ENCODE measurements at regions not wholly inside any gene's neighbourhood (a gene's known extent, or its start where the extent isn't known, plus 50 kb on each side); places are given as distances from the start of the nearest gene placed in this dataset.

- no peak for DNase-seq
- H3K4me3 ChIP-seq (ENCODE audit: low read depth, low read length): no peak overlapping the region
- H3K9me3 ChIP-seq: no peaks in the 10 kb centered on the region
- no peaks in the 10 kb centered on the region for H3K36me3 ChIP-seq
- TF ChIP-seq CTCF (IDR thresholded peaks at IDR 0.05; ENCODE audit: low read depth, low read length): peak; percentile 4; the same call in 1 of the 2 replicates
- H3K4me1 ChIP-seq: no peaks in the 10 kb centered on the region
- peaks cover 27% of the 10 kb centered on the region for H3K27me3 ChIP-seq
These were observed 77.5 kb upstream of the GATA5 start for GRCh38 chr20:62553136-62553837.

- no peak for DNase-seq
- no peaks in the 10 kb centered on the region for H3K4me1 ChIP-seq
- H3K9me3 ChIP-seq: no peaks in the 10 kb centered on the region
- no peaks in the 10 kb centered on the region for H3K36me3 ChIP-seq
- no peak for TF ChIP-seq CTCF (IDR thresholded peaks at IDR 0.05; ENCODE audit: low read depth, low read length)
- peaks cover 27% of the 10 kb centered on the region for H3K27me3 ChIP-seq
- H3K4me3 ChIP-seq (ENCODE audit: low read depth, low read length): no peak overlapping the region
These were observed 78.0 kb upstream of the GATA5 start for GRCh38 chr20:62553838-62554161.

GRCh38 chr20:62554214-62554897, 78.6 kb upstream of the GATA5 start:
- H3K4me1 ChIP-seq: no peaks in the 10 kb centered on the region
- no peak for TF ChIP-seq CTCF (IDR thresholded peaks at IDR 0.05; ENCODE audit: low read depth, low read length)
- H3K27me3 ChIP-seq: peaks cover 27% of the 10 kb centered on the region
- H3K9me3 ChIP-seq: no peaks in the 10 kb centered on the region
- H3K4me3 ChIP-seq (ENCODE audit: low read depth, low read length): no peak overlapping the region
- DNase-seq: no peak
- no peaks in the 10 kb centered on the region for H3K36me3 ChIP-seq

GRCh38 chr20:62554898-62555641, 79.3 kb upstream of the GATA5 start:
- Histone ChIP-seq H3K36me3 (no peaks in the 10 kb centered on the region), H3K9me3 (no peaks in the 10 kb centered on the region), H3K27me3 (peaks cover 27% of the 10 kb centered on the region), H3K4me3 (ENCODE audit: low read depth, low read length) (no peak overlapping the region), H3K4me1 (no peaks in the 10 kb centered on the region)
- no peak for DNase-seq
- TF ChIP-seq CTCF (IDR thresholded peaks at IDR 0.05; ENCODE audit: low read depth, low read length): no peak

GRCh38 chr20:62555642-62556420, 80.0 kb upstream of the GATA5 start:
- Histone ChIP-seq H3K9me3 (no peaks in the 10 kb centered on the region), H3K36me3 (no peaks in the 10 kb centered on the region), H3K4me3 (ENCODE audit: low read depth, low read length) (no peak overlapping the region), H3K4me1 (no peaks in the 10 kb centered on the region), H3K27me3 (peaks cover 23% of the 10 kb centered on the region)
- no peak for TF ChIP-seq CTCF (IDR thresholded peaks at IDR 0.05; ENCODE audit: low read depth, low read length)
- no peak for DNase-seq

Data from BE2C (cell line).